ENCODE measurements at regions not wholly inside any gene's neighbourhood (a gene's known extent, or its start where the extent isn't known, plus 50 kb on each side); places are given as distances from the start of the nearest gene placed in this dataset.

GRCh38 chr3:162601101-162601670 is 1104.6 kb downstream of the OTOL1 start:
- ATAC-seq (ENCODE audit: poor library complexity) (no peak), DNase-seq (no peak)
- Mint-ChIP-seq H3K27me3 (no peaks in the 10 kb centered on the region), H3K27ac (no peak overlapping the region), H3K36me3 (ENCODE audit: low read depth) (no peaks in the 10 kb centered on the region), H3K4me3 (no peak overlapping the region), H3K9me3 (peaks cover 23% of the 10 kb centered on the region), H3K4me1 (ENCODE audit: low read depth) (no peaks in the 10 kb centered on the region)
- H3K36me3 ChIP-seq (ENCODE audit: insufficient read depth, low read length) = no peaks in the 10 kb centered on the region
- no peaks in the 10 kb centered on the region for H3K4me1 ChIP-seq (ENCODE audit: insufficient read depth, low read length)
- H3K9me3 ChIP-seq (ENCODE audit: control insufficient read depth in 1 of 2, insufficient read depth in 1 of 2, low read length in 2 of 2) = peaks cover 0 to 26% of the 10 kb centered on the region in 2 experiments
- no peak for TF ChIP-seq CTCF (IDR thresholded peaks at IDR 0.05)
- intact Hi-C loops (cut with DNase I, micrococcal nuclease) = no loop called here
- H3K27ac ChIP-seq (ENCODE audit: low read depth in 1 of 2, low read length in 2 of 2) = no peak overlapping the region
- no peak overlapping the region for H3K4me3 ChIP-seq (ENCODE audit: low read length)
- POLR2A ChIA-PET = no interaction called here
- H3K27me3 ChIP-seq (ENCODE audit: control insufficient read depth in 1 of 2, insufficient read depth in 2 of 2, low read length in 2 of 2) = no peaks in the 10 kb centered on the region
- CTCF ChIA-PET = no interaction called here

DNA sequence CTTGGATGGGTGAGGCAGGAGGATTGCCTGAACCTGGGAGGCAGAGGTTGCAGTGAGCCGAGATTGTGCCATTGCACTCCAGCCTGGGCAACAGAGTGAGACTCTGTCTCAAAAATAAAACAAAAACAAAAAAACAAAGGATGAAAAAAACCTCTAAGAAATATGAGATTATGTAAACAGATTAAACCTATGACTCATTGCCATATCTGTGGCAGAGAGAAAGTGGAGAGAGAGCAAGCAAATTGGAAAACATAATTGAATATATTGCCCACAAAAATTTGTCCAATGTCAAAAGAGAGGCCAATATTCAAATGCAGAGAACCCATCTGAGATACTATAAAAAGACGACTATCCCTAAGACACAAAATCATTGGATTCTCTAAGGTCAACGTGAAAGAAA is 1106.0 kb downstream of the OTOL1 start:
- TF ChIP-seq CTCF (IDR thresholded peaks at IDR 0.05) = no peak
- intact Hi-C loops (cut with DNase I, micrococcal nuclease) = no loop called here
- Histone ChIP-seq H3K9me3 (ENCODE audit: control insufficient read depth in 1 of 2, insufficient read depth in 1 of 2, low read length in 2 of 2) (peaks cover 0 to 26% of the 10 kb centered on the region in 2 experiments), H3K27ac (ENCODE audit: low read depth in 1 of 2, low read length in 2 of 2) (no peak overlapping the region), H3K4me3 (ENCODE audit: low read length) (no peak overlapping the region), H3K36me3 (ENCODE audit: insufficient read depth, low read length) (no peaks in the 10 kb centered on the region), H3K27me3 (ENCODE audit: control insufficient read depth in 1 of 2, insufficient read depth in 2 of 2, low read length in 2 of 2) (no peaks in the 10 kb centered on the region), H3K4me1 (ENCODE audit: insufficient read depth, low read length) (no peaks in the 10 kb centered on the region)
- Mint-ChIP-seq H3K27ac (no peak overlapping the region), H3K36me3 (ENCODE audit: low read depth) (no peaks in the 10 kb centered on the region), H3K4me3 (no peak overlapping the region), H3K9me3 (peaks cover 26% of the 10 kb centered on the region), H3K4me1 (ENCODE audit: low read depth) (no peaks in the 10 kb centered on the region), H3K27me3 (no peaks in the 10 kb centered on the region)
- POLR2A ChIA-PET = no interaction called here
- no peak for DNase-seq
- no peak for ATAC-seq (ENCODE audit: poor library complexity)
- CTCF ChIA-PET = no interaction called here

DNA sequence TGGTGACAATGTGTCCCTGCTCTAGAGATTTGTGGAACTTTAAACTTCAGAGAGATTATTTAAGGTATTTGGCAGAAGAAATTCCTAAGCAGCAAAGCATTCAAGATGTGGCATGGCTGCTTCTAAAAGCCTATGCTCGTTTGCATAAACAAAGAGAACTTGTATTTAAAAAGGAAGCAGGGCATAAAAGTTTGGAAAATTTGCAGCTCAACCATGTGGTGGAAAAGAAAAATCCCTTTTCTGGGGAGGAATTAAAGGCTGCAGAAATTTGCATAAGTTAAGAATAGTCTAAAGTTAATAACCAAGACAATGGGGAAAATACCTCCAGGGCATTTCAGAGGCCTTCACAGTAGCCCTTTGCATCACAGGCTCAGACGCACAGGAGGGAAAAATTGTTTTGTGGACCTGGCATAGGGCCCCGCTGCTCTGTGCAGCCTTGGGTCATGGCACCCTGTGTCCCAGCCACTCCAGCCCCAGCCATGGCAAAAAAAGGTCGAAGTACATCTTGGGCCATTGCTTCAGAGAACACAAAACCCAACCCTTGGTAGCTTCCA is 1109.1 kb downstream of the OTOL1 start:
- Mint-ChIP-seq H3K4me1 (ENCODE audit: low read depth) (no peaks in the 10 kb centered on the region), H3K27me3 (no peaks in the 10 kb centered on the region)

More for the DNA sequence above, 1109.1 kb downstream of the OTOL1 start:
- Histone ChIP-seq H3K36me3 (ENCODE audit: insufficient read depth, low read length) (no peaks in the 10 kb centered on the region), H3K27ac (ENCODE audit: low read depth in 1 of 2, low read length in 2 of 2) (no peak overlapping the region), H3K9me3 (ENCODE audit: control insufficient read depth in 1 of 2, insufficient read depth in 1 of 2, low read length in 2 of 2) (peaks cover 0 to 19% of the 10 kb centered on the region in 2 experiments), H3K4me3 (ENCODE audit: low read length) (no peak overlapping the region), H3K27me3 (ENCODE audit: control insufficient read depth in 1 of 2, insufficient read depth in 2 of 2, low read length in 2 of 2) (no peaks in the 10 kb centered on the region), H3K4me1 (ENCODE audit: insufficient read depth, low read length) (no peaks in the 10 kb centered on the region)
- ChIA-PET CTCF (no interaction called here), POLR2A (no interaction called here)
- Mint-ChIP-seq H3K27ac (no peak overlapping the region), H3K36me3 (ENCODE audit: low read depth) (no peaks in the 10 kb centered on the region), H3K9me3 (peaks cover 27% of the 10 kb centered on the region), H3K4me3 (no peak overlapping the region)
- DNase-seq (no peak), ATAC-seq (ENCODE audit: poor library complexity) (no peak)
- TF ChIP-seq CTCF (IDR thresholded peaks at IDR 0.05) = no peak
- intact Hi-C loops (cut with DNase I, micrococcal nuclease) = no loop called here

All from CD4-positive, alpha-beta T cell (primary cell).